HG03135 (cell line): ENCODE measurements at regions not wholly inside any gene's neighbourhood (a gene's known extent, or its start where the extent isn't known, plus 50 kb on each side); places are given as distances from the start of the nearest gene placed in this dataset.
A peak's percentile ranks its signal among the peaks of the same experiment; 100 is the strongest.
"Not testable (repeated sequence)": the region's sequence is repeated elsewhere in the genome, so short reads cannot be mapped to it uniquely, and the experiment has no call there.

ENCODE experiments used
- ATAC-seq: cut with Tn5 transposase; IDR thresholded peaks from one replicate; pipeline ENCODE4 v1.9.1; 2021; ENCODE audit warnings: mild to moderate bottlenecking, moderate library complexity; ENCODE audit not compliant: unreplicated experiment

DNA sequence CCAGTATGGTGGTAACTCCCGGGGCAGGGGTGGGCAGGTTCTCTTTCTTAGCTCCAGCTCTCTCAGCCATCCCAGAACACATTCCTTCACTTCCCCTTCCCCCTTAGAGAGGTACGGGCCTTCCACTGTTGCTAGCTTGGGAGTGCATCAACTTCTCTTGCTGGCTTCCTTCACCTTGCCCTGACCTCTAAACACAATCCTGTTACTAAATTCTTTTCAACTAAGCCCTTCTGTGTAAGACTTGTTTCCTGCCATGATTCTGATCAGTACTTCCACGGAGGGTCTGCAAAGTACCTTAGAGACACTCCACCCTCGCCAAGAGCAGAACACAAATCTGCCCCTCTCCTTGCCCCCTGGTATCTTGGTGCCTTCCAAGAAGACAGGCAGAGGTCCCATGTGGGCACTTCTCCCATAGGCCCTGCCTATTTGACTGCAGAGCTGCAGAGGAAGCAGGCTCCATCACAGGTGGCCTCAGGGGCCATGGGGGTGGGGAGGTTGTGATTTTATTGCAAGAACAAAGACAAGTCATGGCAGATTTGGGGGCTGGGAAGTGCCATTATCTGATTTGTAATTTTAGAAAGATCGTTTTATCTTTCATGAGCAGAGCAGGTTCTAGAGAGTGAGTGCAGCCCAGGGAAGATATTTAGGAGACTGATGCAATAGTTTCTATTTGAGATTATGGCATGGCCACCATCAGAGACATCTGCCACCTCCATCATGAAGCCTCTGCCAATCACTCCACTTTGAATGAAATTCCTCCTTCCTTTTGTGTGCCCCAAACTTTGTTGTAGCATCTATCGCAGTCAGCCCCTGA lies 182.5 kb upstream of the JUN start:
- no peak for ATAC-seq

DNA sequence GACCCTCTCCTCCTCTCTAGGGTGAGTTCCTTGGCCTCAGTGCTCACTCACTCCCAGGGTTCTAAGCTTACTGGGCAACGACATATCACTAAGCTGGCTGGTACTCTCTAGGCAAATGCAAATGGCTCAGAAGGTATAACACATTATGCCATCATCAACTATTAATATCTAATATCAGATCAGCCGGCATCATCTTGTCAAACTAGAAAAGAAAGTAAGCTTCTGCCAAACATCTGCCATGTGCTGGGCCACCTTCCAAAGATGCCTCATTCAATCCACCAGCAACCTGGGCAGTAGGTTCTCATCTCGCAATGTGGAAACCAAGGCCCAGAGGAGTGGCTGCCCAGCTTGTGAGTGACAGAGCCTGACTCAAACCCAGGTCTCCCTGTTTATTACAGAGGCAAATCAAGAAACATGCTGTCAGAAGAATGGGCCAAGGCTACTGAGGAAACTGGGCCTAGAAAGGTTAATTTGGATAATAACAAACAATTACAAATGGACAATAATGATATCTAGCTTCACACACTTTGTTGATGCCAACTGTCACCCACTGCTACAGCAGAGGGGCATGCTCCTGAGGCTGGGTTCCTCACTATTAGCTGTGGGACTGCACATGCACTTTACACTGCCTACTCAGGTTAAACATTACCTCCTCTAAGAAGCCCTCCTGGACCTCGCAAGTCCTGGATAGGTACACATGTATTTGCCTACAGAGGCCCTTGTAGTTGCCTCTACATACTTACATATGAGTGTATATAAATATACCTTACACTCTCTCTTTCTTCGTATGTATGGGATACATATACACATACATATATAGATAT lies 183.3 kb upstream of the JUN start:
- ATAC-seq, result no peak

DNA sequence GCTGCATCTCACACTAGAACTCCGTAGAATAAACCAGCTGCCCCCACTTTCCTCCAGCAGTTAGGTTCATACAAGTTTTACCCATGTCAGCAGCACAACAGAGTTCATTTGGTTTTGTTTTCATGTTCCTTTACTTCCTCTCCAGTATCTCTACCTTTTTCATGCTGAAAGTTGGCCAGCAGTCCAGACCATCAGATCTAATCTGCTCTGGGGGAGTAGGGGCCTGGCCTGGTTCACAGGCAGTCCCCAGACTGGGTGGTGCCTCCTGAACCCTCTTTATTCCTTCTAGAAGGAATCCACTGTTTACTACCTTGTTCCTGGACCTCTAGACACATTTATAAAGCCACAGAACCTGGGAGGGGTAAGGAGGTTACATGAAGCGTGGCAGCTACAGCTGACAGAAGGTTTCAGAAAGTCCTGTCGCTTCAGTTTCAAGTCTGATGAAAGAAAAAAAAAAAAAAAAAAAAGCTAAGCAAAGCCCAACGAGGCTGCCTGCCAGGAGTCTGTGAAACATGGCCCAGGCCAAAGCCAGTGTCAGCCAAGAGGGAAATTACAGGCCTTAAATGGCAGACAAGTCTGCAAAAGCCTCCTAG lies 184.6 kb upstream of the JUN start:
- ATAC-seq, result peak; percentile 84

DNA sequence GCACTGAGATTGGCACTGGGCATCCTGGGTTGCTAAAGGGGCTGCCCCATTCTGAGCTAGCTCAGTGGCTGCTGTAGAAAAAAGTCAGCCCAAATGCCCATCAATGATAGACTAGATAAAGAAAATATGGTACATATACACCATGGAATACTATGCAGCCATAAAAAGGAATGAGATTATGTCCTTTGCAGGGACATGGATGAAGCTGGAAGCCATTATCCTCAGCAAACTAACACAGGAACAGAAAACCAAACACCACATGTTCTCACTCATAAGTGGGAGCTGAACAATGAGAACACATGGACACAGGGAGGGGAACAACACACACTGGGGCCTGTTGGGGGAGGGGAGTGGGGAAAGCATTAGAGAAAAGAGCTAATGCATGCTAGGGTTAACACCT lies 185.3 kb upstream of the JUN start:
- not testable (repeated sequence) for ATAC-seq

DNA sequence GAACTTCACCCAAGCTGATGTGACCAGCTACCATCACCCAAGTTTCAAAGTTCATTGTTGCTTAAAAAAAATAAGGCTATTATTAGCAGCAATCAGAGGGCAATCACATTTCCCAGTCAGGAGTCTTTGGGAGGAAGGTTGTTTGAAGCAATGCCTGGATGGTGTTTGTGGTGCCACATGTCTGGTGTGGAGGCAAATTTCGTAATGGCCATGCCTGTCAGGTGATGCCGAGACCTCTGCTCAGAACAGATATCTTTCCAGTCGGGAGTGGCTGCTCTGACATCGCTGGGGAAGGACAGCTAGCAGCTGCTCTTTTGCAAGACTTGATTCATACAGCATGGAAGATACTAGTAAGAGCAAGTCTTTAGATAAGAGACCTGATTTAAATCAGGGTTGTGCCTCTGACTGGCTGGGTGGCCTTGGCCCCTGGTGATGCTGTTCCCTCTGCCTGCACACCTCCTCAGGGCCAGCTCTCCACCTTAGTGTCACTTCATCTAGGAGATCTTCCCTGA lies 187.8 kb upstream of the JUN start:
- no peak for ATAC-seq

DNA sequence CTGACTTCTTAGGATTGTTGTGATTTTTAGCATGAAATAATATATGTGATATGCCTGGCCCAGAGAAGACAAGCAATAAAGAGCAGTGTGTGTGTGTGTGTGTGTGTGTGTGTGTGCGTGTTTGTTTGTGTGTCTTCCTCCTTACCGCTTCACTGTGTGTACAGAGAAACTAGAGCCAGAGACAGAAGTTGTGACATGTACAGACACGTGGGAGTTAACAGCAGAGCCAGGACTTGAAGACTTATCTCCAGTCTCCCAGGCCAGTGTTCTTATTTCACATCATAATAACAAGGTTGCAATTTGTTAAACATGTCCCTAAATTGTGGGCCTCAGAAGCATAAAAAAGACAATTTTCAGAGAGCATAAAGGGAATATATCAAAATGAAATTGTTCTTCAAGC lies 192.0 kb upstream of the JUN start:
- ATAC-seq, result no peak

DNA sequence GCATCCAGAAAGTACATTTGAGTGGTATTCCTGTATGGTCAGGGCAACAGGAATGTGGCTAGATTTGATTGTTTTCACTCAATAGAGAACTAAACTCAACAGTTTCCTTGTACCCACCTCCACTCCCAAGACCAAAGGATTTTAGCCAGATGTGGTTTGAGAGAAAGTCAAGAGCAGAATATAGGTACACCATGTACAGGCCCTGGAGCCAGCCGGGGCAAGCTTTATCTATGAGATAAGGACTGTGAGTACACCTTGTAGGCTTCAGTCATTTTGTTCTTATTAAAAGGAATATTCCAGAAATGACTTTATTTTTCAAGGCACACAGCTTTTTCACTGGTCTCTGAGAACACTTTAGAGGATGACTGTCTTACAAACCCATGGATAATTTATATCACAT lies 192.4 kb upstream of the JUN start:
- ATAC-seq, result no peak

DNA sequence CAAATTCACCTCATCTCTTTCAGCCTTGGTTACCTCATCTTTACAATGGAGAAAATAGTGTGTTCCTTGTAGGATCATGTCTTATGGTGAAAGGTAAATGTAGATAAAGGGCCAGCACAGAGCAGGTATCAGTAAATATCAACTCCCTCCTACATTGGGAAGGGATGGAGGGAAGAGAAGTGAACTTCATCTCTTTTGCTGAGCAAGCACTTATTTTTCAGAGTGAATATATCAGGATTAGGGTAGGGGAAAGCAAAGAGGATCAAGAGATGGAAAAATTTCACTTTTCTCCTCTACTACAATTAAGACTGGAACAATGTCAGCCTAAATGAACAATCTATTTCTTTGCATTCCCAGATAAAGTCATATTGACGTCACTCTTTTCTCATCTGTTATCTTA lies 193.8 kb upstream of the JUN start:
- ATAC-seq, result no peak

DNA sequence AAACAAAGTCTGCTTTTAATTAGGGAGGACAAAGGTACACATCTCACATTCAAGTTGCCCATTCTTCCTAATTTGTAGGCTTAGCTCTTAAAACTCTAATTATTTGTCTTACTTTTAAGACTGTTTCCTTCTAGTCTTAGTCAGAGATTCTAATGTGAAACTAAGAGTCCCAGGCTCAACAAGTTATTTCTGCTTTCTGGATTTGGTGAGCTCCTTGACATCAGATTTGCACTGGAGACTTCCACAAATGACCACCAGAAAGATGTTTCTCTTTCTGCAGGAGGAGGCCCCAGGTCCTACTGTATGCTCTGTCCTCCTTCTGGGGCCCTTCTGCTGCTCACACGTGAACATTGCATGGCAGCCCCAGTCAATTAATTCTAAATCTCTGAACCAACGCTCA lies 194.2 kb upstream of the JUN start:
- no peak for ATAC-seq

DNA sequence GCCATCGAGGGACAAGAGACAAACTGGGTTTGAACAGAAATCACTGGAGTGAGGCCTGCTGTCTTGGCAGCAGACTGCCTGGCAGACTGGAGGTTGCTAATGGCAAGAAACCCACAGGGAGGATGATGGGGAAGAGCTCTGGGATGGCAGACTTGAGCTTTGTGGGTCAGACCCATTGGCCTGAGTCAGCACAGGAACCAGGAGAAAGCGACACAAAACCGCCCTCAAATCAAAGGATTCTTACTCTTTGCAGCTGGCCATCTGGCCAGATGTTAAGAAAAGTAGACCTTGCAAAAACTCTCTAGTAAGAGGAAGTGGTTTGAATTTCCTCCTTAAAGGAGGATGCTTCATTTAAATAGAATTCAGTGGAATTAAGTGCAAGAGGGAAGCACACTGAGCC lies 195.2 kb upstream of the JUN start:
- ATAC-seq, result no peak

DNA sequence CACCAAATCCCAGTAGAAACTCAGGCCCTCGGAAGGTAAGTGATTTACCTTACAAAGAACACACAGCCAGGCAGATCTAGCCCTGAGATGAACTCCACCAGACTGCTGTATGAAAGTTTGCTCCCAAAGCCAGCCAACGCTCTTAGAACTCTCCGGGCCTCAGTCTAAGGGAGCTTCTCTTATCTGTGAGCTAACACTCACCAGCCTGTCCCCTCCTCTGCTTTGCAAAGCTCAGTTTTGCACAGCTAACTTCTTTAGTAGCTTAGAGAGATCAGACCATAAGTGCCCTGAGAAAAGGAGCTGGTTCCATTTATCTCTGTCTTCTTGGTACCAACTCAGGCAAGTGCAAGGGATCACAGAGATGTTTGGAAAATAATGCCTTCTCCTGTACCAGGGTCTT lies 195.8 kb upstream of the JUN start:
- no peak for ATAC-seq

DNA sequence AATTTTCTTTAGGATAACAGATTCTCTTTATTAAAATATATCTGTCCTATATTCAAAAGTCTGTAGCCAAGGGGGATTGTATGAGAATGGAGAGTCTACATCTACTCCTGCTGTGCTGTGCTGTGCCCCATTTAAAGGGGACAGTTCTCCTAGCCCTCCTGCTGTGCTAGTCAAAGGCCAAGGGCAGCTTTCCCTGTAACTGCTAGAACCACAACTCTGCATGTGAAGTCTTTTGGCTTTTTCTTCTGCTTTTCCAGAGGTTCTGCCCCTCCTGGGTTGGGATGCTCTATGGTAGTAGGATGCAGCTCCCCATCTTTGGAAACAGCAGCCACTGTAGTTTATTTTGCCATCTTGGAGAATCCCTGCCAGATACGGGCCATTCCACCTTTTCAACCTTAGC lies 197.5 kb upstream of the JUN start:
- no peak for ATAC-seq

DNA sequence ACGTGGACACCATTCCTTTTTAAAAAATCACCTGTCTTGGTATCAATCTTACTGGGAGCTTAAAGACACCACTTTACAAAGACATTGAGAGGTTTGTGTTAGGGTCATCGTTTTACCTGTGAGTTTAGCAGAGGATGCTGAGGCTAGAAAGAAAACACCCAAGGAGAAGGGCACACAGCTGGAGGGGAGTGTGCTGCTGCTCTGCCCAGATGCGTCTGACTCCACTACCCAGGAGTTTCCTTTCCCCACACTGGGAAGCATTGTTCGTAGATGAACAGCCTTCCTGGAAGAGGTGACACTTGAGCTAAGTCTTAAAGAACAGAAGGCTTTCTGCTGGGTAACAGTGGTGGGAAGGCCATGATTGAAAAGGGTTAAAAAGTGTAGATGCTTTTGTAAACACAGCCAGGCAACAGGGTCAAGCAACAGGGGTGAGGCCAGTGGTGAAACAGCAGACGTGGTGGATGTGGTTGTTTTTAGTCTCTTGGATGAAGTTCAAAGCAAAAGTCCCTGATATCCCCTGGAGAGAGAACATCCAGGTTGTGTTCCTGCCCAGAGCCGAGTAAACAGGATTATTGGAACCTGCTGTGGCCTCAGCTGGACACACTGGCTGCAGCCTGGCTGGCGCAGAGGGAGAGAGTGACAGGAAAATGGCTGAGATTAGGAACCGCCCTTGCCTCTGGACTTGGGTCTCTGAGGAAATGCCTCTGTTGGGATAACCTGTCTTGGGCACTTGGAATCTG lies 198.6 kb upstream of the JUN start:
- no peak for ATAC-seq

DNA sequence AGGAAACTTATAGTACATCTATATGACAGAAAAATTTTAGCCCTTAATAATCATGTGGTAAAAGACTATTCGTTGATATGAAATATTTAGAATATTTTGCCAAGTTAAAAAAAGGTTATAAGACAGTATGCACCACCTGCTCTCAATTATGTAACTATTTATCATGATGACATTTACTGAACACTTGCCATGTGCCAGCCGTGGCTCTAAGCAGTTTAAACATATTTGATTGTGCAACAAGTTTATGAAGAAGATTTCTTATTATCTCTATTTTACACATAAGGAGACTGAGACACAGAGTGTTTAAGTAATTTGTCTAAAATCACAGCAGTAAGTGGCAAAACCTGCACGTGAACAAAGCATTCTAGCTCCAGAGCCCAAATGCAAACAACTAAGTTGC lies 199.3 kb upstream of the JUN start:
- ATAC-seq, result no peak

DNA sequence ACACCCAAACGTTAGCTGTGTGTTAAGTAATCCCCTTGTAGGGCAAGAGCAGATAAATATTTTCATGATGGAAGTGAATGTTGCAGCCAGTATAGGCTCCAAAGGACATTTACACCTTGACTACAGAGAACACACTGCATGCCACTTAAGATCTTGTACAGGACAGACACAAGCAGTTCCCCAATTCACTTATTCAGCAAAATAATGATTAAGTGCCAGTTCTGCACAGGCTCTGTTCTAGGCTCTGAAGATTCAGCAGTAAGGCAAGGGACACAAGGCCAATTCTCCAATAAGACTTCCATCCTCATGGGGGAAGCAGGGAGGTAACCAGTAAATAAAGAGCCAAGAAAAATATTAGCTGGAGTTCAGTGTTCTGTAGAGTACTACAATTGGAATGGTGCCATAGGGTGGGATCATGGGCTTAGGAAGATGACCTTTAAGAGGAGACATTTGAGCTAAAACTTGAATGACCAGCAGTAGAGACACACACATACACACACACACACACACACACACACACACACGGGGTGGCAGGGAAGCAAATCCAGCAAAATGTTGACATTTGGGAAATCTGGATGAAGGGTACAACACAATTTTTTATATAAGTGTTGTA lies 199.9 kb upstream of the JUN start:
- ATAC-seq, result no peak

DNA sequence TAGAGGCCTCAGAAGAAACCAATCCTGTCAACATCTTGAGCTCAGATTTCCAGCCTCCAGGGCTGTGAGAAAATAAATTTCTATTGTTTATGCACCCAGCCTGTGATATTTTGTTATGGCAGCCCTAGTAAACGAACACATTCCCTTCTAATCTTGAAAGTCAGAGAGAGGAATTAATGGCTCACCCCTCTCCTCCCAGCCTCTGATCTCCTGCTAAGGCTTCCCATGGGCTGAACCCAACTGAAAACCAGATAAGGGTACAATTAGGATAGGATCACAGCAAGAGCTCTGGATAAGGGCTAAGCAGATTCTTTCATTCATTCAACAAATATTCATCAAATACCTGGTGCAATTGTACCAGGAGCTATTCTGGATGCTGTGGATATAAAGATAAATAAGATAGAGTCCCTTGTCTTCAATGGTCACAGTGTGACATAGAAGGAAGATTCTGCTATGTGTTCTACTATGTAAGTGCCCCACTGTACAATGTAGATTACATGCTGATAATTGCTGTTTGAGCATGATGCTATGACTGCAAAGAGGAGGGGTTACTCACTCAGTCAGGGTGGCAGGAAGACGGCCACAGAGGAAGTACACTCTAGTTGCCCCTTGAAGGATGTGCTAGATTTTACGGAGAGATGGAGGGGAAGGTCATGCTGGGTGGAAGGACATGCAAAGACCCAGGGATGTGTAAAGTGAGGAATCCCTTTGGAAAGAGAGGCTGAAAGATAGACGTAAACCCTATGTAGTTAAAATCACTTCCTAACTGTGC lies 203.3 kb upstream of the JUN start:
- ATAC-seq, result no peak

DNA sequence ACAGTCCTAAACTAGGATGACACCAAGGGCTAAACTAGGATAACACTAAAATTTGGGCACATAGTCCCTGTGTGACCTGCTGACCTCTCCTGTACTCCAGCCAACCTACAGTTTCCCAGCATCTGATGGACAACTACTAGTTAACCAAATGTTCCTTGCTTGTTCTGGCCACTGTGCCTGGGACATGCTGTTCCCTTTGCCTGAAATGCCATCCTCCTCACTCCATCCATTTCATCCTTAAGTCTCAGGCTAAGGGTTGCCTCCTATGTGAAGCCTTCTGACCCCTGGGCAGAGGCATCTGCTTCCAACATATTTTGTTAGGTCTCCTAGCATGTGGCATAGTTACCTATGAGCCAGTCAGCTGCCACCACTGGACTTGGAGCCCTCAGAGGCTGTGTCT lies 204.9 kb upstream of the JUN start:
- ATAC-seq, result no peak

DNA sequence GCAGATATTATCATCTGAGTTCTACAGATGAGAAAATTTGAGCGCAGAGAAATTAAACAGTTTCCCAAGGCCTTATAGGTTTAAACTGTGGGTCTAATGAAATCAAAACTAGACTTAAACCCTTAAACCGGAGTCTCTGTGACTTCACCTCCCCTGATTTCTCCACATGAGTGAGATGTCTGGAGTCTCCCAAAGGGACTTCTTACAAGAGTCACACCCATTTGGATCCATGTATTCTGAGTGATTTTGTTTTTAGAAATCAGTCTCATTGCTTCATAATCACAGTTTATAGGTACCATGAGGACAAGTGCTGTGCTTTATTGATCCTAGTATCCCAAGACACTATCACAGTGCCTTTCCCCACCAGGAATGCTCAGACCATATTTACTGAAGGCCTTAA lies 206.0 kb upstream of the JUN start:
- ATAC-seq, result no peak

DNA sequence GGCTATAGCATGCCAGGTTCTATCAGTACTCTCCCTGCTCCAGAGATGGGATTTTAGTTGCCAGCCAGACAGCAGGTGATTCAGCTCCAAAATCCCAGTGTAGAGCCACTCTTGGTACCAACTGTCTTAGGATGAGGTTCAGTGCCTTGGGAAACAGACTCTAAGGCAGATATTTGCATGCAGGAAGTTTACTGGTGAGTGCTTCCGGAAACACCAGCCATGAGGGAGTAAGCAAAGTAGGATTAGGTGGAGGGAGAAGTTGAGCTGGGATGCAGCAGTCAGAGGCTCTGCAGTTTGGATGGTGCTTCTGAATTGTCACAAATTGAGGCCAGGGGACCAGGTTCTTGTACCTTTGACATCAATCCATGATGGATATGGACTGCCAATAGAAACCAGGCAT lies 207.5 kb upstream of the JUN start:
- no peak for ATAC-seq

DNA sequence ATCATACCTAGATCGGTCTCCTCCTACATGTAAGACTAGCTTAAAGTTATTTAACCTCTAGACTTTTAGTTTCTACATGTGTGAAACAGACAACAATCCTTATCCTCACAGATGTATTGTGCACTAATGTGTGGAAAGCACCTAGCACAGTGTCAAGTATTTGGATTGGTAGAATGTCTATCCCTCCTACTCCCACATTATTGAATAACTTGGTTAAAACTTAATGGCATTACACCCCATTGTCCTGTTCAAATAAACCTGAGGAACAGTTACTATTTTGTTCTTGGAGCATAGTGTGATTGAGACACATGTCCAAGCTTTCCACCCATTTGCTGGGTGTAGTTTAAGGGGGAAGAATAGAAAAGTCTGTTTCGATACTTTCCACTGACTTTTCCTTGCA lies 208.8 kb upstream of the JUN start:
- no peak for ATAC-seq
